ENCODE measurements at regions not wholly inside any gene's neighbourhood (a gene's known extent, or its start where the extent isn't known, plus 50 kb on each side); places are given as distances from the start of the nearest gene placed in this dataset.

DNA sequence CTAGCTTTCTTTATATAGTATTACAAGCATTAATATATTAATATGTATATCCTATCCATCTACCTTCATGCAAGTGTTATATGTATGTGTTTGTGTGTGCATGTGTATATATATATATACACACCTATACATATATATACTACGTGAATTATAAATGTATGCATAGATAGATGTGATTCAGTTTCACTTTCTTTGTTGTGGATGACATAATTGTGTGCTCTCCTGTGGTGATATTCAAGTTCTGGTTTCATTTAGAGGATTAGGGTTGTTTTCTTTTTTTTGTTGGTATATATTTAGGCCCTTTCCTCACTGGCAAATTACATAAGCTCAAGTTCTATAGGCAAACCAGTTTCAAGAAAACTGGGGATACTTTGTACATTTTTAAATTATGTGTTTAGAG lies 225.7 kb upstream of the FANCL start:
- Histone ChIP-seq H3K4me1 (replicated peaks in 1 of 4; ENCODE audit: control insufficient read depth in 3 of 4, insufficient read depth in 4 of 4, low read length in 3 of 4) (no peaks in the 10 kb centered on the region), H3K14ac (ENCODE audit: insufficient read length) (no peak overlapping the region), H3K27ac (ENCODE audit: low read depth, low read length) (no peak overlapping the region), H4K8ac (ENCODE audit: extremely low read depth, insufficient read depth, low read length) (no peak overlapping the region), H3K9ac (replicated peaks in 1 of 4; ENCODE audit: extremely low read depth in 1 of 4, low read depth in 3 of 4, low read length in 3 of 4) (no peak overlapping the region), H2BK15ac (ENCODE audit: low read length) (no peak overlapping the region), H2BK5ac (ENCODE audit: low read depth, low read length) (no peak overlapping the region), H3K79me1 (ENCODE audit: low read depth, low read length) (no peaks in the 10 kb centered on the region), H3K56ac (replicated peaks; ENCODE audit: insufficient read length, low read depth, low read length) (no peak overlapping the region), H2BK12ac (ENCODE audit: low read depth, low read length) (no peak overlapping the region), H3K4me3 (ENCODE audit: extremely low read depth in 1 of 4, insufficient read depth in 2 of 4, low read depth in 3 of 4, low read length in 4 of 4) (no peak overlapping the region), H2BK120ac (replicated peaks; ENCODE audit: low read depth, low read length) (no peak overlapping the region), H3K18ac (ENCODE audit: extremely low read depth, low read length) (no peak overlapping the region), H3K27me3 (replicated peaks in 1 of 4; ENCODE audit: control insufficient read depth in 3 of 4, extremely low read depth in 1 of 4, insufficient read depth in 3 of 4, low read length in 3 of 4) (no peaks in the 10 kb centered on the region), H3K23ac (ENCODE audit: insufficient read length) (no peak overlapping the region), H2AK5ac (ENCODE audit: low read depth, low read length) (no peak overlapping the region), H3K4ac (replicated peaks; ENCODE audit: insufficient read length, low read depth, low read length) (no peak overlapping the region), H3K36me3 (ENCODE audit: control insufficient read depth in 2 of 4, insufficient read depth in 4 of 4, low read length in 3 of 4) (no peaks in the 10 kb centered on the region), H4K5ac (ENCODE audit: insufficient read length, low read depth, low read length) (no peak overlapping the region), H2AFZ (ENCODE audit: low read length) (no peak overlapping the region), H3K23me2 (ENCODE audit: low read depth, low read length) (no peaks in the 10 kb centered on the region), H4K91ac (replicated peaks; ENCODE audit: insufficient read length, low read length) (no peak overlapping the region), H3K9me3 (ENCODE audit: insufficient read depth in 2 of 2, low read depth in 1 of 2, low read length in 1 of 2) (no peaks in the 10 kb centered on the region), H3K4me2 (ENCODE audit: insufficient read depth in 1 of 2, low read depth in 2 of 2, low read length in 2 of 2) (no peak overlapping the region), H3K79me2 (ENCODE audit: control insufficient read depth in 1 of 2, insufficient read depth in 2 of 2, low read length in 2 of 2) (no peaks in the 10 kb centered on the region), H4K20me1 (replicated peaks in 1 of 2; ENCODE audit: control insufficient read depth in 1 of 2, insufficient read depth in 2 of 2, low read length in 2 of 2) (no peaks in the 10 kb centered on the region), H2BK20ac (ENCODE audit: low read length) (no peak overlapping the region)
- TF ChIP-seq YY1 (IDR thresholded peaks at IDR 0.05; ENCODE audit: low read depth, low read length) (no peak), ZNF274 (IDR thresholded peaks at IDR 0.05; ENCODE audit: borderline replicate concordance, extremely low read depth, low read length) (no peak), CEBPB (IDR thresholded peaks at IDR 0.05; ENCODE audit: low read depth, low read length) (no peak), RXRA (IDR thresholded peaks at IDR 0.05; ENCODE audit: insufficient read depth, low read depth, low read length) (no peak), JUND (IDR thresholded peaks at IDR 0.05; ENCODE audit: low read length) (no peak), PHF8 (conservative IDR thresholded peaks at IDR 0.05; ENCODE audit: low read depth, low read length) (no peak), HDAC6 (IDR thresholded peaks at IDR 0.05; ENCODE audit: low read depth, low read length) (no peak), TBP (IDR thresholded peaks at IDR 0.05; ENCODE audit: low read depth, low read length) (no peak), CHD1 (IDR thresholded peaks at IDR 0.05; ENCODE audit: low read depth, low read length) (no peak), NRF1 (IDR thresholded peaks at IDR 0.05; ENCODE audit: low read depth, low read length) (no peak), SAP30 (IDR thresholded peaks at IDR 0.05; ENCODE audit: insufficient read depth, insufficient replicate concordance, low read length) (no peak), JUN (IDR thresholded peaks at IDR 0.05; ENCODE audit: low read depth, low read length) (no peak)
- TF ChIP-seq, protein P1, sequence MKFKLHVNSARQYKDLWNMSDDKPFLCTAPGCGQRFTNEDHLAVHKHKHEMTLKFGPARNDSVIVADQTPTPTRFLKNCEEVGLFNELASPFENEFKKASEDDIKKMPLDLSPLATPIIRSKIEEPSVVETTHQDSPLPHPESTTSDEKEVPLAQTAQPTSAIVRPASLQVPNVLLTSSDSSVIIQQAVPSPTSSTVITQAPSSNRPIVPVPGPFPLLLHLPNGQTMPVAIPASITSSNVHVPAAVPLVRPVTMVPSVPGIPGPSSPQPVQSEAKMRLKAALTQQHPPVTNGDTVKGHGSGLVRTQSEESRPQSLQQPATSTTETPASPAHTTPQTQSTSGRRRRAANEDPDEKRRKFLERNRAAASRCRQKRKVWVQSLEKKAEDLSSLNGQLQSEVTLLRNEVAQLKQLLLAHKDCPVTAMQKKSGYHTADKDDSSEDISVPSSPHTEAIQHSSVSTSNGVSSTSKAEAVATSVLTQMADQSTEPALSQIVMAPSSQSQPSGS (IDR thresholded peaks at IDR 0.05; ENCODE audit: low read length) = no peak
- FAIRE-seq = no peak
- 90% methylated on average over 1 of the region's 1 CpG; no CpG with 5 or more reads in 1 of the 2 experiments for WGBS, 2 experiments (ENCODE audit: extremely low coverage in 1 of 2, insufficient coverage in 1 of 2, insufficient read length in 1 of 2, insufficient replicate concordance in 2 of 2, low coverage in 1 of 2, low lambda C conversion rate in 2 of 2, missing lambda C conversion rate in 1 of 2)
- ChIA-PET POLR2A (ENCODE audit: partially characterized antibody) (interaction anchor here (1.2 kb wide), 1 partner anchor 11 kb away, joined by 3 read pairs; no protein-coding TSS in a partner anchor), CTCF (ENCODE audit: partially characterized antibody) (interaction anchor here (0.6 to 2.5 kb wide), 4 partner anchors 8 to 87 kb away, joined by 3 to 12 read pairs (median 4); no protein-coding TSS in a partner anchor)
- no peak for DNase-seq (ENCODE audit: low read depth in 1 of 2, low spot score in 2 of 2)
